ENCODE measurements at regions not wholly inside any gene's neighbourhood (a gene's known extent, or its start where the extent isn't known, plus 50 kb on each side); places are given as distances from the start of the nearest gene placed in this dataset.

DNA sequence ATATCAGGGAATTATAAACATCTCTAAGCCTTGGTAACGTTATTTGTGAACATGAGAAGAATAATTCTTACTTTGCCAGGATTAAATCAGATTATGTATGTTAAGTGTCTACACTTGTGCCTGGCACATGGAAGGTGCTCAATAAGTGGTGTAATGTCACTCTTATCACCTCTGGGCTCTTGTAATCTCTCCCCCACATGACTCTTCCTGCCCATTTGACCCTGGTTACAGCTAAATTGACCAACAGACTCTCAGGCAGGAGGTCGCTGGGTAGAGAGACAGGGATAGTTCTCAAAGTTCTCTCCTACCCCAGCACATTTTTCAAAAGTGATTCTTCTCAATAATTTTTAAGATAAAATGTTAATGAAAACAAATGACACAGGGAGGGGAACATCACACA lies 137.8 kb upstream of the FRMD6 start:
- TF ChIP-seq RAD21 (conservative IDR thresholded peaks at IDR 0.05) (no peak), EZH2 (IDR thresholded peaks at IDR 0.05; ENCODE audit: borderline replicate concordance, insufficient read depth, low read length, poor library complexity, severe bottlenecking) (no peak), CTCF (IDR thresholded peaks at IDR 0.05; ENCODE audit: poor library complexity, severe bottlenecking) (no peak), TAF1 (IDR thresholded peaks at IDR 0.05; ENCODE audit: low read depth) (no peak), EP300 (conservative IDR thresholded peaks at IDR 0.05; ENCODE audit: poor library complexity, severe bottlenecking) (no peak), SMC3 (conservative IDR thresholded peaks at IDR 0.05; ENCODE audit: poor library complexity) (no peak)
- TF ChIP-seq, protein P1, sequence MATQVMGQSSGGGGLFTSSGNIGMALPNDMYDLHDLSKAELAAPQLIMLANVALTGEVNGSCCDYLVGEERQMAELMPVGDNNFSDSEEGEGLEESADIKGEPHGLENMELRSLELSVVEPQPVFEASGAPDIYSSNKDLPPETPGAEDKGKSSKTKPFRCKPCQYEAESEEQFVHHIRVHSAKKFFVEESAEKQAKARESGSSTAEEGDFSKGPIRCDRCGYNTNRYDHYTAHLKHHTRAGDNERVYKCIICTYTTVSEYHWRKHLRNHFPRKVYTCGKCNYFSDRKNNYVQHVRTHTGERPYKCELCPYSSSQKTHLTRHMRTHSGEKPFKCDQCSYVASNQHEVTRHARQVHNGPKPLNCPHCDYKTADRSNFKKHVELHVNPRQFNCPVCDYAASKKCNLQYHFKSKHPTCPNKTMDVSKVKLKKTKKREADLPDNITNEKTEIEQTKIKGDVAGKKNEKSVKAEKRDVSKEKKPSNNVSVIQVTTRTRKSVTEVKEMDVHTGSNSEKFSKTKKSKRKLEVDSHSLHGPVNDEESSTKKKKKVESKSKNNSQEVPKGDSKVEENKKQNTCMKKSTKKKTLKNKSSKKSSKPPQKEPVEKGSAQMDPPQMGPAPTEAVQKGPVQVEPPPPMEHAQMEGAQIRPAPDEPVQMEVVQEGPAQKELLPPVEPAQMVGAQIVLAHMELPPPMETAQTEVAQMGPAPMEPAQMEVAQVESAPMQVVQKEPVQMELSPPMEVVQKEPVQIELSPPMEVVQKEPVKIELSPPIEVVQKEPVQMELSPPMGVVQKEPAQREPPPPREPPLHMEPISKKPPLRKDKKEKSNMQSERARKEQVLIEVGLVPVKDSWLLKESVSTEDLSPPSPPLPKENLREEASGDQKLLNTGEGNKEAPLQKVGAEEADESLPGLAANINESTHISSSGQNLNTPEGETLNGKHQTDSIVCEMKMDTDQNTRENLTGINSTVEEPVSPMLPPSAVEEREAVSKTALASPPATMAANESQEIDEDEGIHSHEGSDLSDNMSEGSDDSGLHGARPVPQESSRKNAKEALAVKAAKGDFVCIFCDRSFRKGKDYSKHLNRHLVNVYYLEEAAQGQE (IDR thresholded peaks at IDR 0.05; ENCODE audit: borderline replicate concordance), result no peak
